GM12878 (cell line): ENCODE measurements at regions not wholly inside any gene's neighbourhood (a gene's known extent, or its start where the extent isn't known, plus 50 kb on each side); places are given as distances from the start of the nearest gene placed in this dataset.

ENCODE experiments used
- ATAC-seq: fragments of 200-7000 bp; cut with Tn5 transposase; 3 replicates; pipeline ENCODE4 v1.9.1; 2020; ENCODE audit warnings: mild to moderate bottlenecking, moderate library complexity
- BruUV-seq: library from RNA; stranded (reverse); fragments of 400-500 nt; replicated peaks from 2 replicates; lab custom pipeline; 2021; lab: Mats Ljungman, UMichigan
- CTCF ChIA-PET: fragments of 300-600 bp; sonication (Branson Sonifier 250); formaldehyde crosslinking; extraction: SDS; loops from one replicate; lab custom pipeline; 2021; ENCODE audit warnings: inconsistent platforms; lab: Yijun Ruan, JAX
- POLR2A ChIA-PET: fragments of 350-600 bp; formaldehyde crosslinking; extraction: SDS; loops from one replicate; lab custom pipeline; 2021; ENCODE audit warnings: inconsistent platforms; lab: Charles Lee
- RAD21 ChIA-PET: fragments of 300-600 bp; sonication (Branson Sonifier 250); formaldehyde crosslinking; loops from one replicate; lab custom pipeline; 2023; ENCODE audit warnings: antibody characterized with exemption; ENCODE audit not compliant: unreplicated experiment; lab: Charles Lee
- SMC1A ChIA-PET: fragments of 300-600 bp; sonication (Branson Sonifier 250); formaldehyde crosslinking; loops from one replicate; lab custom pipeline; 2023; ENCODE audit not compliant: unreplicated experiment, uncharacterized antibody; lab: Charles Lee
- DNase-seq: peaks from one replicate; pipeline ENCODE4 v3.0.0-alpha.2; 2011; ENCODE audit warnings: low read depth, low spot score
- FAIRE-seq: peaks from 3 replicates; lab custom pipeline; 2011; peaks lifted over from hg19 to GRCh38; lab: Jason Lieb, UNC
- H2AFZ ChIP-seq: 2 replicates; pipeline ENCODE4 v1.6.0; 2011; ENCODE audit warnings: low read depth, low read length, control low read depth; ENCODE audit not compliant: control insufficient read depth
- H3K27ac ChIP-seq: 2 replicates; pipeline ENCODE4 v1.5.1; 2011; ENCODE audit warnings: control low read depth; ENCODE audit not compliant: control insufficient read depth, insufficient read depth
- H3K27me3 ChIP-seq, 2 experiments: replicated peaks in 1 of 2; 2 replicates each; pipeline versions ENCODE4 v1.6.0 to v1.6.1; 2011; ENCODE audit warnings: low read length in 1 of 2; ENCODE audit not compliant: control insufficient read depth in 2 of 2, insufficient read depth in 2 of 2
- H3K36me3 ChIP-seq, 2 experiments: 2 replicates each; pipeline ENCODE4 v1.5.1; 2011; ENCODE audit warnings: low read length in 1 of 2; ENCODE audit not compliant: control insufficient read depth in 2 of 2, insufficient read depth in 2 of 2
- H3K4me1 ChIP-seq: 2 replicates; pipeline ENCODE4 v1.6.1; 2011; ENCODE audit warnings: mild to moderate bottlenecking, low read length, moderate library complexity, mixed read lengths; ENCODE audit not compliant: control insufficient read depth, insufficient read depth
- H3K4me2 ChIP-seq: 2 replicates; pipeline ENCODE4 v1.6.0; 2011; ENCODE audit warnings: control low read depth; ENCODE audit not compliant: control insufficient read depth, insufficient read depth
- H3K4me3 ChIP-seq: fragments of 200-600 bp; sonication (generic); 2 replicates; pipeline ENCODE4 v1.5.1; 2016
- H3K79me2 ChIP-seq: 2 replicates; pipeline ENCODE4 v1.6.0; 2011; ENCODE audit warnings: low read length; ENCODE audit not compliant: control insufficient read depth, insufficient read depth
- H3K9ac ChIP-seq: 2 replicates; pipeline ENCODE4 v1.8.0; 2011; ENCODE audit warnings: low read length, control low read depth, mixed read lengths; ENCODE audit not compliant: control insufficient read depth, insufficient read depth
- H3K9me3 ChIP-seq: replicated peaks from 3 replicates; pipeline ENCODE4 v1.5.1; 2011; ENCODE audit warnings: mild to moderate bottlenecking, low read length; ENCODE audit not compliant: control insufficient read depth, insufficient read depth
- H4K20me1 ChIP-seq: 2 replicates; pipeline ENCODE4 v1.6.0; 2011; ENCODE audit not compliant: control insufficient read depth, insufficient read depth
- BCL3 ChIP-seq: IDR thresholded peaks from 2 replicates; pipeline ENCODE4 v1.6.1; 2011; ENCODE audit warnings: borderline replicate concordance, low read depth, mild to moderate bottlenecking, moderate library complexity, low read length; ENCODE audit not compliant: insufficient read depth, poor library complexity, severe bottlenecking
- CHD4 ChIP-seq: fragments of 200-600 bp; sonication (generic); IDR thresholded peaks from 2 replicates; pipeline ENCODE4 v1.6.1; 2016; ENCODE audit warnings: mild to moderate bottlenecking
- ELK1 ChIP-seq: IDR thresholded peaks from 2 replicates; pipeline ENCODE4 v1.6.1; 2012; ENCODE audit warnings: low read depth, low read length, improper control_type of control experiment
- EP300 ChIP-seq, 2 experiments: fragments of 150-350 bp in 1 of 2; IDR thresholded peaks; 2 replicates each; pipeline ENCODE4 v1.6.1; 2011 to 2012; ENCODE audit warnings: low read depth in 2 of 2, low read length in 2 of 2, borderline replicate concordance in 1 of 2, improper control_type of control experiment in 1 of 2, inconsistent platforms in 1 of 2; ENCODE audit not compliant: control insufficient read depth in 1 of 2
- MXI1 ChIP-seq: fragments of 150-350 bp; IDR thresholded peaks from 2 replicates; pipeline ENCODE4 v1.6.1; 2011; ENCODE audit warnings: low read depth, mild to moderate bottlenecking, inconsistent platforms, low read length, improper control_type of control experiment
- ZBTB11 ChIP-seq: fragments of 450-650 bp; formaldehyde crosslinking; IDR thresholded peaks from 2 replicates; pipeline ENCODE4 v1.5.0; 2022; ENCODE audit warnings: mild to moderate bottlenecking, missing genetic modification characterization
- ZBTB33 ChIP-seq: fragments of 450-650 bp; IDR thresholded peaks from 2 replicates; pipeline ENCODE4 v1.6.1; 2017; ENCODE audit warnings: mild to moderate bottlenecking
- ZNF687 ChIP-seq: fragments of 450-650 bp; IDR thresholded peaks from 2 replicates; pipeline ENCODE4 v1.6.1; 2017; ENCODE audit warnings: mild to moderate bottlenecking, moderate library complexity
- WGBS: methylation state at CpG from one replicate; pipeline ENCODE4 v1.1.6; 2016; ENCODE audit warnings: low lambda C conversion rate; ENCODE audit not compliant: insufficient replicate concordance, insufficient coverage; ENCODE audit errors: missing lambda C conversion rate; 5-methylcytosine and 5-hydroxymethylcytosine counted together
- in situ Hi-C: fragments of 300-500 bp; cut with MboI; formaldehyde crosslinking; loops from 9 replicates; pipeline ENCODE4 v1.14.3; 2018; ENCODE audit warnings: mixed read lengths
- intact Hi-C: fragments of 100-400 bp; cut with micrococcal nuclease; formaldehyde crosslinking; loops from one replicate; pipeline ENCODE4 v1.14.2; 2022; ENCODE audit not compliant: unreplicated experiment

GRCh38 chr9:79279356-79279755 is 292.4 kb upstream of the TLE4 start:
- RAD21 ChIA-PET = no interaction called here
- Histone ChIP-seq H3K9me3 (no peaks in the 10 kb centered on the region), H3K79me2 (no peaks in the 10 kb centered on the region), H2AFZ (no peak overlapping the region), H3K36me3 (no peaks in the 10 kb centered on the region), H3K9ac (no peak overlapping the region), H4K20me1 (no peaks in the 10 kb centered on the region), H3K4me3 (no peak overlapping the region), H3K27me3 (no peaks in the 10 kb centered on the region), H3K4me2 (no peak overlapping the region), H3K4me1 (no peaks in the 10 kb centered on the region), H3K27ac (no peak overlapping the region)
- no peak for ATAC-seq
- POLR2A ChIA-PET = no interaction called here
- in situ Hi-C loops (no loop called here), intact Hi-C loops (no loop called here)
- CTCF ChIA-PET = no interaction called here
- TF ChIP-seq ELK1 (no peak), ZBTB11 (no peak), MXI1 (no peak), EP300 (IDR thresholded peaks at IDR 0.05; ENCODE audit: borderline replicate concordance in 1 of 2, control insufficient read depth in 1 of 2, low read depth in 2 of 2, low read length in 2 of 2) (no peak), CHD4 (no peak), ZBTB33 (no peak), ZNF687 (no peak), BCL3 (no peak)
- SMC1A ChIA-PET = no interaction called here
- BruUV-seq = no TSS peak
- FAIRE-seq = no peak
- no peak for DNase-seq
- 0% methylated on average over 1 of the region's 1 CpG for WGBS
